Sigmoid colon (tissue), 4 donors: ENCODE measurements at regions not wholly inside any gene's neighbourhood (a gene's known extent, or its start where the extent isn't known, plus 50 kb on each side); places are given as distances from the start of the nearest gene placed in this dataset.

Experiments used
- CTCF ChIP-seq, 4 experiments: fragments of 450-650 bp in 3 of 4; fragments of 200-600 bp in 1 of 4; IDR thresholded peaks; one replicate each; pipeline ENCODE4 v1.5.1; 2016 to 2019; ENCODE audit warnings: antibody characterized with exemption in 4 of 4, mild to moderate bottlenecking in 3 of 4, moderate library complexity in 2 of 4
- EP300 ChIP-seq, 4 donors: sonication (generic); formaldehyde crosslinking; IDR thresholded peaks; one replicate each; pipeline ENCODE4 v1.6.1; 2017; ENCODE audit warnings: antibody characterized with exemption in 4 of 4
- POLR2AphosphoS5 ChIP-seq, 4 donors: sonication (generic); formaldehyde crosslinking; IDR thresholded peaks; one replicate each; pipeline ENCODE4 v1.6.1; 2017; ENCODE audit warnings: antibody characterized with exemption in 4 of 4

- TF ChIP-seq CTCF (IDR thresholded peaks at IDR 0.05) (no peak), POLR2AphosphoS5 (IDR thresholded peaks at IDR 0.05) (no peak), EP300 (IDR thresholded peaks at IDR 0.05) (no peak)
Observed at GRCh38 chr15:96914081-96914480, 583.6 kb downstream of the NR2F2 start.
